Adrenal gland (tissue), 5 donors: ENCODE measurements at regions not wholly inside any gene's neighbourhood (a gene's known extent, or its start where the extent isn't known, plus 50 kb on each side); places are given as distances from the start of the nearest gene placed in this dataset.

Experiments used
- CTCF ChIP-seq, 6 experiments: fragments of 450-650 bp in 4 of 6; fragments of 200-600 bp in 2 of 6; sonication (generic) in 1 of 6; IDR thresholded peaks; 1 replicate in 5 of 6; 2 replicates in 1 of 6; pipeline versions ENCODE4 v1.5.1 to v1.8.0; 2016 to 2021; ENCODE audit warnings: antibody characterized with exemption in 6 of 6, mild to moderate bottlenecking in 2 of 6, moderate library complexity in 1 of 6
- POLR2A ChIP-seq, 2 donors: fragments of 450-650 bp; IDR thresholded peaks; one replicate each; pipeline ENCODE4 v1.6.1; 2017; ENCODE audit warnings: antibody characterized with exemption in 2 of 2, mild to moderate bottlenecking in 2 of 2, moderate library complexity in 1 of 2
- donor health status: DM: no; HTN: no; CAD: no.

- TF ChIP-seq CTCF (IDR thresholded peaks at IDR 0.05) (no peak), POLR2A (IDR thresholded peaks at IDR 0.05) (no peak)
These were observed 82.8 kb upstream of the PLEKHG7 start for GRCh38 chr12:92619730-92620684.
